K562 (cell line): ENCODE measurements at regions not wholly inside any gene's neighbourhood (a gene's known extent, or its start where the extent isn't known, plus 50 kb on each side); places are given as distances from the start of the nearest gene placed in this dataset.

Experiments
- ATAC-seq: fragments of 200-7000 bp; cut with Tn5 transposase; 3 replicates; pipeline ENCODE4 v1.9.1; 2020; ENCODE audit warnings: moderate library complexity
- BruUV-seq: library from RNA; stranded (reverse); fragments of 400-500 nt; replicated peaks from 2 replicates; lab custom pipeline; 2021; lab: Mats Ljungman, UMichigan
- CTCF ChIA-PET: fragments of 300-600 bp; formaldehyde crosslinking; extraction: SDS; loops from one replicate; lab custom pipeline; 2021; ENCODE audit warnings: low intra/inter-chr PET ratio; lab: Yijun Ruan, JAX
- POLR2A ChIA-PET: fragments of 300-600, 350-650 bp; sonication (Branson Sonifier 250); formaldehyde crosslinking; extraction: SDS; loops from one replicate; lab custom pipeline; 2021; ENCODE audit warnings: antibody characterized with exemption, inconsistent platforms; lab: Yijun Ruan, JAX
- DNase-seq, 4 experiments: peaks; one replicate each; pipeline versions ENCODE4 v3.0.0 to v3.0.0-alpha.2; 2011 to 2018; ENCODE audit warnings: low spot score in 3 of 4, mixed read lengths in 3 of 4; ENCODE audit errors: extremely low read depth in 1 of 4
- FAIRE-seq: peaks from 2 replicates; lab custom pipeline; 2011; peaks lifted over from hg19 to GRCh38; lab: Jason Lieb, UNC
- H2AFZ ChIP-seq: 2 replicates; pipeline ENCODE4 v1.6.0; 2011; ENCODE audit warnings: low read depth, low read length, control low read depth, inconsistent platforms
- H3K27ac ChIP-seq: fragments of 200-600 bp; 3 replicates; pipeline ENCODE4 v1.8.0; 2011; ENCODE audit warnings: low read depth, mild to moderate bottlenecking, control low read depth, inconsistent platforms, low read length, moderate library complexity, mixed read lengths; ENCODE audit errors: extremely low read depth
- H3K27me3 ChIP-seq, 2 experiments: fragments of 300-600 bp in 1 of 2; 2 replicates in 1 of 2; 3 replicates in 1 of 2; pipeline versions ENCODE4 v1.6.0 to v1.8.0; 2011; ENCODE audit warnings: inconsistent platforms in 2 of 2, low read length in 2 of 2, mild to moderate bottlenecking in 1 of 2, mixed read lengths in 1 of 2, moderate library complexity in 1 of 2; ENCODE audit not compliant: control insufficient read depth in 2 of 2, insufficient read depth in 2 of 2
- H3K36me3 ChIP-seq: fragments of 300-600 bp; 3 replicates; pipeline ENCODE4 v1.8.0; 2011; ENCODE audit warnings: mild to moderate bottlenecking, low read length, inconsistent platforms; ENCODE audit not compliant: control insufficient read depth, insufficient read depth
- H3K4me1 ChIP-seq, 2 experiments: fragments of 200-600 bp in 1 of 2; replicated peaks in 1 of 2; 2 replicates in 1 of 2; 3 replicates in 1 of 2; pipeline versions ENCODE4 v1.5.1 to v1.8.0; 2011; ENCODE audit warnings: inconsistent platforms in 2 of 2, low read length in 2 of 2, mild to moderate bottlenecking in 1 of 2, mixed read lengths in 1 of 2, moderate library complexity in 1 of 2; ENCODE audit not compliant: control insufficient read depth in 2 of 2, insufficient read depth in 2 of 2
- H3K4me2 ChIP-seq: 2 replicates; pipeline ENCODE4 v1.6.1; 2011; ENCODE audit warnings: low read length, control low read depth, inconsistent platforms, mixed read lengths; ENCODE audit not compliant: insufficient read depth
- H3K4me3 ChIP-seq: fragments of 200-600 bp; sonication (generic), shearing (Covaris generic); 2 replicates; pipeline ENCODE4 v1.5.1; 2016; ENCODE audit warnings: control low read depth, inconsistent platforms
- H3K79me2 ChIP-seq: fragments of 200-600 bp; 3 replicates; pipeline ENCODE4 v1.8.0; 2011; ENCODE audit warnings: low read length, inconsistent platforms; ENCODE audit not compliant: control insufficient read depth, insufficient read depth
- H3K9ac ChIP-seq, 2 experiments: 2 replicates each; pipeline versions ENCODE4 v1.6.0 to v1.6.1; 2011; ENCODE audit warnings: low read depth in 2 of 2, low read length in 2 of 2, control low read depth in 1 of 2, inconsistent platforms in 1 of 2, mild to moderate bottlenecking in 1 of 2, mixed read lengths in 1 of 2; ENCODE audit not compliant: insufficient read depth in 1 of 2
- H3K9me1 ChIP-seq: one replicate; pipeline ENCODE4 v1.6.0; 2011; ENCODE audit warnings: inconsistent platforms, mild to moderate bottlenecking, low read length, moderate library complexity; ENCODE audit not compliant: control insufficient read depth, insufficient read depth
- H3K9me3 ChIP-seq: replicated peaks from 2 replicates; pipeline ENCODE4 v1.5.1; 2011; ENCODE audit warnings: low read depth, low read length, inconsistent platforms; ENCODE audit not compliant: control insufficient read depth, insufficient read depth
- H4K20me1 ChIP-seq: replicated peaks from 2 replicates; pipeline ENCODE4 v1.6.1; 2011; ENCODE audit warnings: low read length, inconsistent platforms, mixed read lengths; ENCODE audit not compliant: control insufficient read depth, insufficient read depth
- ATF6 ChIP-seq: sonication (generic); formaldehyde crosslinking; IDR thresholded peaks from 2 replicates; pipeline ENCODE4 v1.4.0; 2020; ENCODE audit warnings: mild to moderate bottlenecking, missing genetic modification reagents
- CHAMP1 ChIP-seq: fragments of 450-650 bp; IDR thresholded peaks from 2 replicates; pipeline ENCODE4 v1.6.1; 2016; ENCODE audit warnings: mild to moderate bottlenecking
- EGR1 ChIP-seq: fragments of 450-650 bp; conservative IDR thresholded peaks from 2 replicates; pipeline ENCODE4 v1.6.1; 2017; ENCODE audit warnings: mild to moderate bottlenecking
- ID3 ChIP-seq, 2 experiments: fragments of 250-450 bp in 1 of 2; fragments of 450-650 bp in 1 of 2; sonication (Bioruptor Pico) in 1 of 2; IDR thresholded peaks; 2 replicates each; pipeline versions ENCODE4 v1.6.1 to v1.8.0; 2016 to 2021; ENCODE audit warnings: mild to moderate bottlenecking in 2 of 2, moderate library complexity in 2 of 2, missing compliant biosample characterization in 1 of 2, missing genetic modification characterization in 1 of 2
- MECOM ChIP-seq: fragments of 250-450 bp; sonication (Bioruptor Pico); IDR thresholded peaks from 2 replicates; pipeline ENCODE4 v1.8.0; 2022; ENCODE audit warnings: inconsistent platforms
- SRSF9 ChIP-seq: fragments of 200-400 bp; formaldehyde crosslinking; IDR thresholded peaks from 2 replicates; pipeline ENCODE4 v1.6.1; 2017; ENCODE audit warnings: low read depth, low read length, borderline replicate concordance
- ZBTB5 ChIP-seq: fragments of 450-650 bp; IDR thresholded peaks from 2 replicates; pipeline ENCODE4 v1.6.1; 2017; ENCODE audit warnings: antibody characterized with exemption
- ZNF124 ChIP-seq: sonication (generic); formaldehyde crosslinking; IDR thresholded peaks from 2 replicates; pipeline ENCODE4 v1.8.1; 2022; ENCODE audit warnings: missing genetic modification reagents
- ZNF384 ChIP-seq: IDR thresholded peaks from 2 replicates; pipeline ENCODE4 v1.6.1; 2012; ENCODE audit warnings: low read depth, low read length, improper control_type of control experiment
- WGBS: fragments of 100-300 bp; shearing (Covaris generic); methylation state at CpG from one replicate; pipeline ENCODE4 v1.1.6; 2016; ENCODE audit warnings: low coverage, mixed read lengths; ENCODE audit not compliant: insufficient coverage; ENCODE audit errors: missing lambda C conversion rate; 5-methylcytosine and 5-hydroxymethylcytosine counted together
- in situ Hi-C: fragments of 300-500 bp; cut with MboI; formaldehyde crosslinking; loops from 4 replicates; pipeline ENCODE4 v1.15.0; 2018; ENCODE audit warnings: inconsistent platforms, mixed read lengths
- intact Hi-C: fragments of 100-400 bp; cut with micrococcal nuclease; formaldehyde crosslinking; loops from 2 replicates; pipeline ENCODE4 v1.14.2; 2022

- Histone ChIP-seq H3K4me3 (no peak overlapping the region), H3K9me3 (no peaks in the 10 kb centered on the region), H4K20me1 (no peaks in the 10 kb centered on the region)
- intact Hi-C loops = no loop called here
- DNase-seq = peak in 1 of 4 experiments; percentile 2
- TF ChIP-seq ZBTB5 = no peak
- 0 out of 2 replicates have a peak, but pooled peaks have one; percentile 17 for TF ChIP-seq EGR1
- TF ChIP-seq, all 486 proteins: peak for 1
- POLR2A ChIA-PET = no interaction called here
- no peak overlapping the region for H3K4me2 ChIP-seq
- CTCF ChIA-PET = no interaction called here
- no peak overlapping the region for H3K27ac ChIP-seq
- no peaks in the 10 kb centered on the region for H3K9me1 ChIP-seq
- no TSS peak for BruUV-seq
- H3K36me3 ChIP-seq = no peaks in the 10 kb centered on the region
- in situ Hi-C loops = no loop called here
- H2AFZ ChIP-seq = no peak overlapping the region
- H3K79me2 ChIP-seq = no peaks in the 10 kb centered on the region
- H3K4me1 ChIP-seq = no peaks in the 10 kb centered on the region
- H3K9ac ChIP-seq = no peak overlapping the region
- ATAC-seq (no peak), FAIRE-seq (no peak)
- WGBS = 2% methylated on average over 4 of the region's 10 CpGs
- H3K27me3 ChIP-seq = no peaks in the 10 kb centered on the region
Observed at GRCh38 chr20:19823971-19824370, 65.9 kb downstream of the RIN2 start.

- no peaks in the 10 kb centered on the region for H3K9me3 ChIP-seq
- no peak overlapping the region for H3K4me2 ChIP-seq
- no peaks in the 10 kb centered on the region for H3K4me1 ChIP-seq
- intact Hi-C loops (no loop called here), in situ Hi-C loops (no loop called here)
- 0% methylated on average over 2 of the region's 3 CpGs for WGBS
- no peak for DNase-seq
- no peak overlapping the region for H3K9ac ChIP-seq
- no peaks in the 10 kb centered on the region for H3K79me2 ChIP-seq
- H3K27ac ChIP-seq = no peak overlapping the region
- FAIRE-seq = no peak
- no peaks in the 10 kb centered on the region for H3K9me1 ChIP-seq
- no peak for ATAC-seq
- no peaks in the 10 kb centered on the region for H4K20me1 ChIP-seq
- no peak overlapping the region for H2AFZ ChIP-seq
- no peaks in the 10 kb centered on the region for H3K36me3 ChIP-seq
- H3K27me3 ChIP-seq = no peaks in the 10 kb centered on the region
- POLR2A ChIA-PET = no interaction called here
- CTCF ChIA-PET = no interaction called here
- BruUV-seq = no TSS peak
- H3K4me3 ChIP-seq = no peak overlapping the region
- TF ChIP-seq ATF6 (CRISPR knock-in tag) = no peak
- TF ChIP-seq CHAMP1 = no peak
- TF ChIP-seq ZNF124 (CRISPR knock-in tag) = no peak
- no peak for TF ChIP-seq ZNF384
- TF ChIP-seq ID3 (CRISPR knock-in tag; IDR thresholded peaks at IDR 0.05) = no peak
- TF ChIP-seq ID3 (tag; IDR thresholded peaks at IDR 0.05) = no peak
- no peak for TF ChIP-seq MECOM
- TF ChIP-seq SRSF9 = no peak
Observed at GRCh38 chr20:19824861-19825260, 66.8 kb downstream of the RIN2 start.
